Fibroblast of lung (primary cell): ENCODE measurements at regions not wholly inside any gene's neighbourhood (a gene's known extent, or its start where the extent isn't known, plus 50 kb on each side); places are given as distances from the start of the nearest gene placed in this dataset.

Experiments used
- EZH2 ChIP-seq: IDR thresholded peaks from 2 replicates; pipeline ENCODE4 v1.5.1; 2012; ENCODE audit warnings: low read length, control low read depth, mild to moderate bottlenecking; ENCODE audit errors: missing control alignments
- TF ChIP-seq, protein P1 (sequence below), 2 donors: IDR thresholded peaks in 1 of 2; conservative IDR thresholded peaks in 1 of 2; 1 replicate in 1 of 2; 2 replicates in 1 of 2; pipeline ENCODE4 v1.5.1; 2011 to 2012; ENCODE audit warnings: low read length in 2 of 2, control low read depth in 1 of 2, inconsistent platforms in 1 of 2, low read depth in 1 of 2, mild to moderate bottlenecking in 1 of 2

DNA sequence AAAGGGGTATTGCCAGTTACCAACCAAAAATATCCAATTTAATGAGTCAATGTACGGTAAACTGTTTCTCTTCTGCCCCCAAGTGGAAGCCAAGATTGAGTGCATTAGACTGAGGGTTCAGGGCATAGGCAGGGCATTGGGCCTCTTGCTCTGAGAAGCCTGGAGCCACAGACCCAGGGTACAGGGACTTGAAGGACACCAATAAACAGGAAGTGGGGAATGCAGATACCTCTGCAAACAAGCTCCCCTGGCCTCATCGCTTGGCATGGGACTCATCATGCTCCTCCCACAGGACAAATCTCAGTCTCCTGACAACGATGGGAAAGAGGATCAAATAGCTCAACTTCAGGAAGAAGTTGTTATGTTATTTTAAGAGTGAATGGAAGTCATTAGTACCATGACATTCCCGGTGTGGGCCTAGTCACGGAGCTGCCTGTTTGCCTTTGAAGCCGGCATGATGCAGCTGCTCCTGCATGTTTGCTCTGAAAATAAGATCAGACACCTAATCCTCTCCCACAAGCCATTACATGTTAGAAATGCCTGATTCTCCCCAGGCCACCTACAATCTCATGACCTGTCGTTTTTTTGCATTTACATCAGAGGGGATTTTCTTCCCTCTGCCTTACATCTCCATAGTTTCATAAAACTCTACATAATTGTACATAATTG, 224.2 kb downstream of the RCHY1 start:
- TF ChIP-seq, protein P1, sequence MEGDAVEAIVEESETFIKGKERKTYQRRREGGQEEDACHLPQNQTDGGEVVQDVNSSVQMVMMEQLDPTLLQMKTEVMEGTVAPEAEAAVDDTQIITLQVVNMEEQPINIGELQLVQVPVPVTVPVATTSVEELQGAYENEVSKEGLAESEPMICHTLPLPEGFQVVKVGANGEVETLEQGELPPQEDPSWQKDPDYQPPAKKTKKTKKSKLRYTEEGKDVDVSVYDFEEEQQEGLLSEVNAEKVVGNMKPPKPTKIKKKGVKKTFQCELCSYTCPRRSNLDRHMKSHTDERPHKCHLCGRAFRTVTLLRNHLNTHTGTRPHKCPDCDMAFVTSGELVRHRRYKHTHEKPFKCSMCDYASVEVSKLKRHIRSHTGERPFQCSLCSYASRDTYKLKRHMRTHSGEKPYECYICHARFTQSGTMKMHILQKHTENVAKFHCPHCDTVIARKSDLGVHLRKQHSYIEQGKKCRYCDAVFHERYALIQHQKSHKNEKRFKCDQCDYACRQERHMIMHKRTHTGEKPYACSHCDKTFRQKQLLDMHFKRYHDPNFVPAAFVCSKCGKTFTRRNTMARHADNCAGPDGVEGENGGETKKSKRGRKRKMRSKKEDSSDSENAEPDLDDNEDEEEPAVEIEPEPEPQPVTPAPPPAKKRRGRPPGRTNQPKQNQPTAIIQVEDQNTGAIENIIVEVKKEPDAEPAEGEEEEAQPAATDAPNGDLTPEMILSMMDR (conservative IDR thresholded peaks at IDR 0.05 in 1 of 2, IDR thresholded peaks at IDR 0.05 in 1 of 2; ENCODE audit: low read depth in 1 of 2, low read length in 2 of 2): peak; percentile 25 to 39
- TF ChIP-seq EZH2: no peak
